OCI-M1 (cell line): ENCODE measurements at regions not wholly inside any gene's neighbourhood (a gene's known extent, or its start where the extent isn't known, plus 50 kb on each side); places are given as distances from the start of the nearest gene placed in this dataset.

Experiments used
- DNase-seq: peaks from one replicate; lab custom pipeline; 2025; lab: John Stamatoyannopoulos, UW

DNA sequence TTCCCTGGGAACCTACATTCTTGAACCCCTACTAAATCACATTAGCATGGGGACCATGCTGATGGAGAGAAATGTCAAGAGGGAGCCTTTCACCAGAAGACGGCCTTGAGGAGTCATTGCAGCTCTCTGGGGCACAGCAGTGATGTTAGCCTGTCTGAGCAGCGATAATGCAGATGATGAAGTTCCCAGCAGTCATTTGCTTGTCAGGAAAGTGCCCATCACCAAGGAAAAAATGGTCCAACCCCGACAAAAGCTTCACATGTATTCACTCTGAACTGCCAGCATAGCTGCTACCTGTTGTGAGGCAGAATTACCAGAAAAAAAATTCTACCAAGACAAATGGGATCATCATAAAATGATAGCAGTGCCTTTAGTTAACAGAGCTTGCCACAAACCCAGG, 238.4 kb upstream of the UMPS start:
- DNase-seq = no peak

- DNase-seq = peak; percentile 12
Observed at GRCh38 chr3:124492824-124493223, 237.4 kb upstream of the UMPS start.

DNA sequence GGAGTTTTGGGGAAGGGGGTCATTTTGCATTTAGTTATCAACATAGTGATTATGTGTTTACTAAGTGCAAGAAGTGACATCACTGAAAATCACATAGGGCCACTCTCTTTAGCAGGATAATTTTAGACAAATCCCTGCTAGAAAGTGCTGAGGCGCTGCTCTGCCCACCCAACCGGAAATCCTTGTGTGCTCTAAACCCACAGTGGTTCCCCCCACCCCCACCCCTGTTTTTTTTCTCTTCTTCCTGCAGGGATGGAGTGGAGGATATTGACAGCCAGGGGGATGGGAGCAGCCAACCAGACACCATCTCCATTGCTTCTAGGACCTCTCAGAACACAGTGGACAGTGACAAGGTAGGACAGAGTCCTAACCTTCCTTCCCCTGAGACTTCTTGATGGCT, 234.2 kb upstream of the UMPS start:
- no peak for DNase-seq

DNA sequence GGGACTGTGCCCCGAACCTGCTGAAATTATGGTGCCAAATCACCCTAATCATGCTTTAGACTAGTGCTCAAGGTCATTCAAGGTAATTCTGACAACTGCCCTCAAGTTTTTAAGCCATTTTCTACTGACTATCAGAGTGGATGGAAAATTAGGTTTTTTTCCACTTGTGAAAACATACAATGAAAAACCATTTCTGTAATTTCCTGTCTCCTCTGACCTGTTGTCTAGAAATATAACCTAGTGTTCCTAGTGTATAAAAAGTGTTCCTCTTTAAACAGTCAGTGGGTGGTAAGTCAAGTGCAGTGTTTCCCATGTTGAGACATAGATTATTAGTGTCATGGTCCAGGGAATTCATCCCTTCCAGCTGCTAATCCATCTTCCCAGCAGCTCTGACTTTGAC, 232.8 kb upstream of the UMPS start:
- no peak for DNase-seq

- DNase-seq = no peak
Observed at GRCh38 chr3:124498891-124499290, 231.4 kb upstream of the UMPS start.

DNA sequence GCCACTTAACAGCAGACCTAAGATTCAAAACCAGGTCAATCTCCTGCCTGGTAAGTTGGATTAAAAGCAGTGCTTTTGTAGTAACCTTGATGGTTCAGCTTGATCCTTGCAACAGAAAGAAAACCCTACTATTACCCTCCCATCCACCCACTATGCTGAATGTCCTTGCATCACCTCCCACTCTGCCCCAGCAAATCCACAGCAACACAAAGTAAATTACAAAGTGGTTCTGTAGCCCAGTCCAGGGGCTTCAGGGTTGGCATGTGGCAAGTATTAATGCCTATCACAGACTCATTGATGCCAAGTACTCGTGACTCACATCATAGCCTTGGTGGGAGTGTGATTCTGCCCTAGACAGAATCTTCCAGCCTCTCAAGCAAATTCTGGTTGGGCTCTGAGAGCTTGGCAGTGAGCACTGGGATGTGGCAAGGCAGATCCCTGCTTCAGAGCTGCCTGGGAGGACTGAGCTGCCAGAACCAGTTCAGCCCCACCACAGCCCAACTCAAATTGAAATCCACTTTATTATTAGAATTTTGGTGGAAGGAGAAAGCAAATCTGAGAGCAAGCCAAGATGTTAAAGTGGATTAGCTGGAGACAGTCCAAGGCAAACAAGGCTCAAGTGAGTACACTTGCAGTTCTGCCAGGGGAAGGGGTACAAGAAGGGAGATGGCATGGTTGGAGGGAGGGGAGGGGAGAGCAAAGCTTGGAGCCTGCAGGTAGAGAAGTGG, 225.8 kb upstream of the UMPS start:
- DNase-seq = no peak

GRCh38 chr3:124509884-124510283, 220.4 kb upstream of the UMPS start:
- DNase-seq = no peak

DNA sequence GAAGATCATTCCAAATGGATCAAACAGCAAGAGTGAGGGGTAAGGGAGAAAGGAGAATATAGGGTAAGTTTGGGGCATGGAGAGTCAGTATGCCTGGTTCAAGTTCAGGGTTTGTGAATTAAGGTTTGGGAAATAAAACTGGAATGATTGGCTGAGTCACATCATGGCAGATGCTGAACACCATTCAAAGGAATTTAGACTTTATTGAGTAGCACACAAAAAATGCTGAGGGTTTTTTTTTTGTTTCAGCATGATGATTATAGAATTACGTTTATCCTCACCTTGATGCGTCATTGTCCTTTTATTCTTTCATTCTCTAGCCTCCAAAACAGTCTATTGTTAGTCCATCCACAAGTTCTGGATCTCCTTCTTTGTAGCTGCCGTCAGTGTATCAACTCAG, 220.0 kb upstream of the UMPS start:
- DNase-seq = no peak

- DNase-seq = peak; percentile 35
Observed at GRCh38 chr3:124512881-124513609, 217.2 kb upstream of the UMPS start.

DNA sequence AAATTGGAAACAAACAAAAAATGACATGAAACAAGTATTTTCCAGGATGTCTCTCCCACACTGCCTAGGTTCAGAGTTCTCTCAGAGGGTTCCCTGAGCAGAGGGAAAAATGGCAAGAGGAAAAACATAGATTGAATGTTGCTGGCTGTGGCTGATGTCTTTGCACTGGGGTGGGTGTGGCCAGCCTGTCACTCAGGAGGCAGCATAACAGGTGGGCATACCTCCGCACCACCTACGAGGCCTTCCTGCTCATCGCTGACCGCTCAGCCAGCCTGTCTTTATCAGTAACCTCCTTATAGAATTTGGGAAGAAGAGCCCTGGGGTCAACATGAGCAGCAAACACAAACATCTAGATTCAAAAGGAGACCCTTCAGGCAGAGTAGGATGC, 216.6 kb upstream of the UMPS start:
- DNase-seq = no peak

DNA sequence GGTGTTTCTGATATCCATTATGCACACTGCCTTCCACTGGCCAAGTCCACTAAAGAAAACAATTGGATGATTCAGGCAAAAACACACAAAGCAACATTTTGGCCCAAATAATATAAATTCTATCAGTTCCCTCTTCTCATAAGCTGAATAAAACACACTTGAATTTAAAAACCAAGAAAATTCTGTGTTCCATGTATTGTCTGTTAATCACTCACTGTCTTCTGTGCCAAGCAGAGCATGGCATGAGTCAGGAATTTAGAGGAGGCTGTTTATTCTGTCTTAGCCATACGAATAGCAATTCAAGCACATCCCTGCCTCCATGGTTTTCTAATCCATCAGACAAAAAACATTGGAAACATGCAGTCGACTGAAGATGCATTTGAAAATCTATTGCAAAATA, 215.6 kb upstream of the UMPS start:
- no peak for DNase-seq

- DNase-seq = no peak
Observed at GRCh38 chr3:124516333-124516732, 213.9 kb upstream of the UMPS start.

- no peak for DNase-seq
Observed at GRCh38 chr3:124517306-124517705, 212.9 kb upstream of the UMPS start.

GRCh38 chr3:124518350-124518749, 211.9 kb upstream of the UMPS start:
- DNase-seq = no peak

GRCh38 chr3:124519591-124520194, 210.6 kb upstream of the UMPS start:
- DNase-seq = no peak

DNA sequence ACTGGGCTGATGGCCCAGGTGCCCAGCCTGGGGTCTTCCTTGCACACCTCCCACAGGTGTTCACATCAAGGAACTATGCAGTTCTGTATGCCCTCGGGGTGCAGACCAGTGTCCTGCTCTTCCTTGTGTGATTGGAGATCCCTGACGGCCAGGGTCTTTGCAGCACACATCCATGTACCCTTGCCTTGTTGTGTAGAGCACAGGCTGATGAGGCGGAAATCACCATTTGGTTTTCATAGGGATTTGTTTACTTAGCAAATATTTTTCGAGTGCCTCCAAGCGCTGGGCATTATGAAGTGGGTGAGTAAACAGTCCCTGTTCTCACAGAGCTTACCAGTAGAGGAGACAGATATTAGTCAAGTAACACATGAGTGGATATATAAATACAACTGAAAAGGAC, 209.3 kb upstream of the UMPS start:
- no peak for DNase-seq

- DNase-seq = no peak
Observed at GRCh38 chr3:124522082-124522625, 208.1 kb upstream of the UMPS start.

- no peak for DNase-seq
Observed at GRCh38 chr3:124526601-124527000, 203.7 kb upstream of the UMPS start.

DNA sequence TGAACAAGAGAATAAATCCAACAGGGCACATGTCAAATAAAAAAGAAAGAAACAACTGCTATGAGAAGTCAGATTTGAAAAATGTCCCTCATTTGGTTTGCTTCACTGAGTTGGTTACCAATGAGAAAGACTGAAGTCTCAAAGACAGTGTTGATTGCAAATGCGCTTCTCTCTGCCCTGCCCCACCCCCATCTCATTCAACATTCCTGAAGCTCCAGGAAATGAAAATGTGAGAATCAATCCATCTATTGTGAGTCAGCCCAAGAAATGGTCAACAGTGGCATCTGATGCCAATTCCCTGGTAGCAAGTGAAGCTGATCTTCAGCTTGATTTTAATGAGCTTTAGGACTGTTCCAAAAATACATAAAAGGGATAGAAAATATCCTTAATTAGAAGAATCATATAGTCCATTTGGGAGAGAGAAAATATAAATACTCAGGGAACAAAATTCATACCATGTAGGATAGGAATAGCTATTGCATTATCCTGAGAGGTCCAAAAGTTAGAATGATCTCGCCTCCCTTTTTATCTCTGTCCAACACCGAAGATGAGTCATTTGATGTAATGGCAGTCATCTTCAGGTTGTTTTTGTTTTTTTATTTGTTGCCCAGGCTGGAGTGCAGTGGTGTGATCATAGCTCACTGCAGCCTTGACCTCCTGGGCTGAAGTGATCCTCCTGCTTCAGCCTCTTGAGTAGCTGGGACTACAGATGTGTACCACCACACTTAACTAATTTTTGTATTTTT, 200.3 kb upstream of the UMPS start:
- no peak for DNase-seq

GRCh38 chr3:124530916-124531315, 199.3 kb upstream of the UMPS start:
- DNase-seq = no peak

- no peak for DNase-seq
Observed at GRCh38 chr3:124532071-124532470, 198.2 kb upstream of the UMPS start.

DNA sequence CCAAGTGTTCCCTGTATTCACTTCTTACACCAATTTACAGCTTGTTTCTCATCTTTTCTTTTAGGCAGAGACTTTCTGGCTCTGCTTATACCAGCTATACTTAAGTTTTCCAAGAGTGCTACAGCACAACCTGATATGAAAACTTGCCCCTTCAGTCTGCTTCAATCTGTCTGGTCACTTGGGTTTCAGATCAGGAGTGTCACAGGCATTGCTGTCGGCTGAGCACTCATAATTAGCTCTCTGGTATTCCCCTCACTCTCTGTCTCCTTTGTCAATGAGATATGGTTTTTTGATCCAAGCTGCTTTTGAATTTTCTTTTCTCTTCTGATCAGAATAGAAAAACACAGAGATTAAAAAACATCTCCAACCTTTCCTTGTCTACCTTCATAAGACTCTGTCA, 194.9 kb upstream of the UMPS start:
- DNase-seq = no peak
